ENCODE measurements at regions not wholly inside any gene's neighbourhood (a gene's known extent, or its start where the extent isn't known, plus 50 kb on each side); places are given as distances from the start of the nearest gene placed in this dataset.

GRCh38 chr15:45906230-45906629, 271.4 kb downstream of the SQOR start:
- no peak overlapping the region for H3K27ac Mint-ChIP-seq
- no peak for ATAC-seq
- H3K9me3 Mint-ChIP-seq, result peaks cover 8% of the 10 kb centered on the region
- no peak for DNase-seq (ENCODE audit: low spot score)
- no peaks in the 10 kb centered on the region for H3K36me3 Mint-ChIP-seq
- no peaks in the 10 kb centered on the region for H3K4me1 Mint-ChIP-seq (ENCODE audit: low read depth in 2 of 2)
- no peak overlapping the region for H3K4me3 Mint-ChIP-seq
- no peaks in the 10 kb centered on the region for H3K27me3 Mint-ChIP-seq

GRCh38 chr15:45910671-45911070, 275.8 kb downstream of the SQOR start:
- Mint-ChIP-seq H3K4me1 (ENCODE audit: low read depth in 2 of 2) (no peaks in the 10 kb centered on the region), H3K27me3 (no peaks in the 10 kb centered on the region), H3K9me3 (peaks cover 6% of the 10 kb centered on the region), H3K27ac (no peak overlapping the region), H3K4me3 (no peak overlapping the region), H3K36me3 (no peaks in the 10 kb centered on the region)
- ATAC-seq, result no peak
- no peak for DNase-seq (ENCODE audit: low spot score)

- H3K4me1 Mint-ChIP-seq (ENCODE audit: low read depth in 2 of 2), result no peaks in the 10 kb centered on the region
- DNase-seq (ENCODE audit: low spot score) (no peak), ATAC-seq (no peak)
- no peaks in the 10 kb centered on the region for H3K36me3 Mint-ChIP-seq
- H3K4me3 Mint-ChIP-seq, result no peak overlapping the region
- peaks cover 10% of the 10 kb centered on the region for H3K9me3 Mint-ChIP-seq
- H3K27ac Mint-ChIP-seq, result no peak overlapping the region
- H3K27me3 Mint-ChIP-seq, result no peaks in the 10 kb centered on the region
These were observed 278.6 kb downstream of the SQOR start for GRCh38 chr15:45913451-45913850.

GRCh38 chr15:45914425-45914824, 279.6 kb downstream of the SQOR start:
- peaks cover 9% of the 10 kb centered on the region for H3K9me3 Mint-ChIP-seq
- DNase-seq (ENCODE audit: low spot score) (no peak), ATAC-seq (no peak)
- H3K4me3 Mint-ChIP-seq, result no peak overlapping the region
- H3K27ac Mint-ChIP-seq, result no peak overlapping the region
- H3K4me1 Mint-ChIP-seq (ENCODE audit: low read depth in 2 of 2), result no peaks in the 10 kb centered on the region
- H3K36me3 Mint-ChIP-seq, result no peaks in the 10 kb centered on the region
- no peaks in the 10 kb centered on the region for H3K27me3 Mint-ChIP-seq

GRCh38 chr15:45918839-45919238, 284.0 kb downstream of the SQOR start:
- Mint-ChIP-seq H3K27me3 (no peaks in the 10 kb centered on the region), H3K4me1 (ENCODE audit: low read depth in 2 of 2) (no peaks in the 10 kb centered on the region), H3K36me3 (no peaks in the 10 kb centered on the region), H3K9me3 (peaks cover 11% of the 10 kb centered on the region), H3K4me3 (no peak overlapping the region), H3K27ac (no peak overlapping the region)
- DNase-seq (ENCODE audit: low spot score) (no peak), ATAC-seq (no peak)

GRCh38 chr15:45919806-45920205, 285.0 kb downstream of the SQOR start:
- DNase-seq (ENCODE audit: low spot score), result no peak
- ATAC-seq, result no peak
- Mint-ChIP-seq H3K4me3 (no peak overlapping the region), H3K36me3 (no peaks in the 10 kb centered on the region), H3K4me1 (ENCODE audit: low read depth in 2 of 2) (no peaks in the 10 kb centered on the region), H3K27ac (no peak overlapping the region), H3K27me3 (no peaks in the 10 kb centered on the region), H3K9me3 (peaks cover 11% of the 10 kb centered on the region)

- Mint-ChIP-seq H3K27me3 (no peaks in the 10 kb centered on the region), H3K4me1 (ENCODE audit: low read depth in 2 of 2) (no peaks in the 10 kb centered on the region), H3K9me3 (peaks cover 11% of the 10 kb centered on the region), H3K4me3 (no peak overlapping the region), H3K36me3 (no peaks in the 10 kb centered on the region), H3K27ac (no peak overlapping the region)
- ATAC-seq (no peak), DNase-seq (ENCODE audit: low spot score) (no peak)
These were observed 286.5 kb downstream of the SQOR start for GRCh38 chr15:45921376-45921775.

- ATAC-seq, result no peak
- H3K27ac Mint-ChIP-seq, result no peak overlapping the region
- H3K9me3 Mint-ChIP-seq, result peaks cover 6% of the 10 kb centered on the region
- H3K27me3 Mint-ChIP-seq, result no peaks in the 10 kb centered on the region
- no peak overlapping the region for H3K4me3 Mint-ChIP-seq
- DNase-seq (ENCODE audit: low spot score), result no peak
- H3K4me1 Mint-ChIP-seq (ENCODE audit: low read depth in 2 of 2), result no peaks in the 10 kb centered on the region
- no peaks in the 10 kb centered on the region for H3K36me3 Mint-ChIP-seq
These were observed 287.1 kb downstream of the SQOR start for GRCh38 chr15:45921978-45922377.

- no peak overlapping the region for H3K4me3 Mint-ChIP-seq
- H3K4me1 Mint-ChIP-seq (ENCODE audit: low read depth in 2 of 2), result no peaks in the 10 kb centered on the region
- no peak overlapping the region for H3K27ac Mint-ChIP-seq
- H3K36me3 Mint-ChIP-seq, result no peaks in the 10 kb centered on the region
- DNase-seq (ENCODE audit: low spot score) (no peak), ATAC-seq (no peak)
- H3K9me3 Mint-ChIP-seq, result peaks cover 6% of the 10 kb centered on the region
- no peaks in the 10 kb centered on the region for H3K27me3 Mint-ChIP-seq
These were observed 306.5 kb downstream of the SQOR start for GRCh38 chr15:45941367-45941766.

GRCh38 chr15:45943240-45943639, 308.4 kb downstream of the SQOR start:
- Mint-ChIP-seq H3K9me3 (peaks cover 3% of the 10 kb centered on the region), H3K4me1 (ENCODE audit: low read depth in 2 of 2) (no peaks in the 10 kb centered on the region), H3K4me3 (no peak overlapping the region), H3K27me3 (no peaks in the 10 kb centered on the region), H3K27ac (no peak overlapping the region), H3K36me3 (no peaks in the 10 kb centered on the region)
- no peak for DNase-seq (ENCODE audit: low spot score)
- no peak for ATAC-seq

- Mint-ChIP-seq H3K27ac (no peak overlapping the region), H3K4me1 (ENCODE audit: low read depth in 2 of 2) (no peaks in the 10 kb centered on the region), H3K4me3 (no peak overlapping the region), H3K9me3 (peaks cover 9% of the 10 kb centered on the region), H3K36me3 (no peaks in the 10 kb centered on the region), H3K27me3 (no peaks in the 10 kb centered on the region)
- ATAC-seq (no peak), DNase-seq (ENCODE audit: low spot score) (no peak)
These were observed 311.3 kb downstream of the SQOR start for GRCh38 chr15:45946111-45946510.

- no peak for ATAC-seq
- Mint-ChIP-seq H3K4me3 (no peak overlapping the region), H3K27ac (no peak overlapping the region)
These were observed 313.4 kb downstream of the SQOR start for GRCh38 chr15:45948181-45948621.

GRCh38 chr15:45958924-45959323, 324.1 kb downstream of the SQOR start:
- H3K4me1 Mint-ChIP-seq (ENCODE audit: low read depth in 2 of 2), result no peaks in the 10 kb centered on the region
- H3K4me3 Mint-ChIP-seq, result no peak overlapping the region
- no peaks in the 10 kb centered on the region for H3K27me3 Mint-ChIP-seq
- peaks cover 23% of the 10 kb centered on the region for H3K9me3 Mint-ChIP-seq
- no peak for DNase-seq (ENCODE audit: low spot score)
- H3K27ac Mint-ChIP-seq, result no peak overlapping the region
- ATAC-seq, result no peak
- peaks cover 10% of the 10 kb centered on the region for H3K36me3 Mint-ChIP-seq

More at GRCh38 chr15:45948181-45948621, 313.4 kb downstream of the SQOR start:
- Mint-ChIP-seq H3K36me3 (no peaks in the 10 kb centered on the region), H3K4me1 (ENCODE audit: low read depth in 2 of 2) (no peaks in the 10 kb centered on the region), H3K9me3 (peaks cover 11% of the 10 kb centered on the region), H3K27me3 (no peaks in the 10 kb centered on the region)
- no peak for DNase-seq (ENCODE audit: low spot score)

- peaks cover 10% of the 10 kb centered on the region for H3K36me3 Mint-ChIP-seq
- H3K4me3 Mint-ChIP-seq, result no peak overlapping the region
- H3K4me1 Mint-ChIP-seq (ENCODE audit: low read depth in 2 of 2), result no peaks in the 10 kb centered on the region
- DNase-seq (ENCODE audit: low spot score) (no peak), ATAC-seq (no peak)
- H3K27ac Mint-ChIP-seq, result no peak overlapping the region
- H3K9me3 Mint-ChIP-seq, result peaks cover 15% of the 10 kb centered on the region
- no peaks in the 10 kb centered on the region for H3K27me3 Mint-ChIP-seq
These were observed 327.9 kb downstream of the SQOR start for GRCh38 chr15:45962733-45963132.

- no peaks in the 10 kb centered on the region for H3K4me1 Mint-ChIP-seq (ENCODE audit: low read depth in 2 of 2)
- no peak overlapping the region for H3K27ac Mint-ChIP-seq
- H3K9me3 Mint-ChIP-seq, result peaks cover 14% of the 10 kb centered on the region
- no peak for DNase-seq (ENCODE audit: low spot score)
- no peaks in the 10 kb centered on the region for H3K27me3 Mint-ChIP-seq
- H3K36me3 Mint-ChIP-seq, result no peaks in the 10 kb centered on the region
- no peak for ATAC-seq
- H3K4me3 Mint-ChIP-seq, result no peak overlapping the region
These were observed 335.7 kb downstream of the SQOR start for GRCh38 chr15:45970542-45970941.
